OCI-LY1 (cell line): ENCODE measurements at regions not wholly inside any gene's neighbourhood (a gene's known extent, or its start where the extent isn't known, plus 50 kb on each side); places are given as distances from the start of the nearest gene placed in this dataset.

ENCODE experiments used
- H2AFZ ChIP-seq: fragments of 200-600 bp; sonication (generic), shearing (Covaris generic); 2 replicates; pipeline ENCODE4 v1.6.0; 2014; ENCODE audit warnings: antibody characterized with exemption, mild to moderate bottlenecking, low read length
- H3F3A ChIP-seq: fragments of 200-600 bp; sonication (generic), shearing (Covaris generic); 2 replicates; pipeline ENCODE4 v1.6.0; 2014; ENCODE audit warnings: mild to moderate bottlenecking, antibody characterized with exemption, low read length, moderate library complexity; ENCODE audit not compliant: insufficient read depth
- H3K27ac ChIP-seq: fragments of 200-600 bp; sonication (generic); 2 replicates; pipeline ENCODE4 v1.5.1; 2014; ENCODE audit warnings: low read length, mixed run types, mild to moderate bottlenecking, low read depth; ENCODE audit not compliant: poor library complexity, severe bottlenecking
- H3K27me3 ChIP-seq: fragments of 200-600 bp; sonication (generic); 2 replicates; pipeline ENCODE4 v1.6.0; 2014; ENCODE audit warnings: antibody characterized with exemption, mild to moderate bottlenecking, low read length, moderate library complexity; ENCODE audit not compliant: insufficient read depth
- H3K36me3 ChIP-seq: fragments of 200-600 bp; sonication (generic); 2 replicates; pipeline ENCODE4 v1.6.1; 2014; ENCODE audit warnings: mild to moderate bottlenecking, antibody characterized with exemption, low read length, moderate library complexity, mixed read lengths; ENCODE audit not compliant: insufficient read depth
- H3K4me1 ChIP-seq: fragments of 200-600 bp; sonication (generic); 2 replicates; pipeline ENCODE4 v1.5.1; 2014; ENCODE audit warnings: mild to moderate bottlenecking, low read length, moderate library complexity; ENCODE audit not compliant: insufficient read depth, severe bottlenecking
- H3K4me2 ChIP-seq: fragments of 200-600 bp; sonication (generic), shearing (Covaris generic); 2 replicates; pipeline ENCODE4 v1.6.1; 2014; ENCODE audit warnings: low read length
- H3K4me3 ChIP-seq: fragments of 200-600 bp; sonication (generic); 2 replicates; pipeline ENCODE4 v1.5.1; 2014; ENCODE audit warnings: low read length, low read depth, mild to moderate bottlenecking, mixed read lengths; ENCODE audit not compliant: poor library complexity, severe bottlenecking
- H3K79me2 ChIP-seq: fragments of 200-600 bp; shearing (Covaris generic); 2 replicates; pipeline ENCODE4 v1.6.1; 2016; ENCODE audit warnings: mixed run types, low read length, mixed read lengths; ENCODE audit not compliant: insufficient read depth
- H3K9ac ChIP-seq: fragments of 200-600 bp; sonication (generic), shearing (Covaris generic); 2 replicates; pipeline ENCODE4 v1.6.1; 2014; ENCODE audit warnings: mild to moderate bottlenecking, low read length, mixed read lengths
- H3K9me2 ChIP-seq: fragments of 200-600 bp; sonication (generic), shearing (Covaris generic); 2 replicates; pipeline ENCODE4 v1.6.1; 2014; ENCODE audit warnings: low read depth, mild to moderate bottlenecking, low read length, mixed read lengths
- H3K9me3 ChIP-seq: fragments of 200-600 bp; shearing (Covaris generic); 2 replicates; pipeline ENCODE4 v1.6.1; 2014; ENCODE audit warnings: low read length, mixed read lengths
- H4K20me1 ChIP-seq: fragments of 200-600 bp; sonication (generic), shearing (Covaris generic); 2 replicates; pipeline ENCODE4 v1.6.0; 2016; ENCODE audit warnings: mild to moderate bottlenecking, low read length; ENCODE audit not compliant: insufficient read depth
- CTCF ChIP-seq: fragments of 200-600 bp; sonication (generic), shearing (Covaris generic); IDR thresholded peaks from 2 replicates; pipeline ENCODE4 v1.5.1; 2017; ENCODE audit warnings: mild to moderate bottlenecking, antibody characterized with exemption, low read length, moderate library complexity, mixed read lengths
- EZH2 ChIP-seq: fragments of 200-600 bp; sonication (generic), shearing (Covaris generic); IDR thresholded peaks from 2 replicates; pipeline ENCODE4 v1.8.0; 2017; ENCODE audit warnings: borderline replicate concordance, mixed run types, mild to moderate bottlenecking, antibody characterized with exemption, low read length, moderate library complexity, mixed read lengths

GRCh38 chr13:110989331-110989730 is 74.5 kb upstream of the ANKRD10 start:
- Histone ChIP-seq H2AFZ (no peak overlapping the region), H3K9ac (no peak overlapping the region), H3K27ac (no peak overlapping the region), H3K4me1 (no peaks in the 10 kb centered on the region), H4K20me1 (no peaks in the 10 kb centered on the region), H3K27me3 (no peaks in the 10 kb centered on the region), H3K4me3 (no peak overlapping the region), H3K36me3 (no peaks in the 10 kb centered on the region), H3K79me2 (no peaks in the 10 kb centered on the region), H3F3A (no peaks in the 10 kb centered on the region), H3K9me3 (no peaks in the 10 kb centered on the region), H3K9me2 (no peaks in the 10 kb centered on the region), H3K4me2 (no peak overlapping the region)
- no peak for TF ChIP-seq CTCF

- Histone ChIP-seq H3K4me1 (no peaks in the 10 kb centered on the region), H3K4me2 (no peak overlapping the region), H3F3A (no peaks in the 10 kb centered on the region), H3K27me3 (no peaks in the 10 kb centered on the region), H4K20me1 (no peaks in the 10 kb centered on the region), H2AFZ (no peak overlapping the region), H3K9me3 (no peaks in the 10 kb centered on the region), H3K36me3 (no peaks in the 10 kb centered on the region), H3K9ac (no peak overlapping the region), H3K4me3 (no peak overlapping the region), H3K27ac (no peak overlapping the region), H3K9me2 (no peaks in the 10 kb centered on the region), H3K79me2 (no peaks in the 10 kb centered on the region)
- TF ChIP-seq CTCF (no peak), EZH2 (no peak)
These were observed 70.7 kb upstream of the ANKRD10 start for GRCh38 chr13:110985541-110985940.

DNA sequence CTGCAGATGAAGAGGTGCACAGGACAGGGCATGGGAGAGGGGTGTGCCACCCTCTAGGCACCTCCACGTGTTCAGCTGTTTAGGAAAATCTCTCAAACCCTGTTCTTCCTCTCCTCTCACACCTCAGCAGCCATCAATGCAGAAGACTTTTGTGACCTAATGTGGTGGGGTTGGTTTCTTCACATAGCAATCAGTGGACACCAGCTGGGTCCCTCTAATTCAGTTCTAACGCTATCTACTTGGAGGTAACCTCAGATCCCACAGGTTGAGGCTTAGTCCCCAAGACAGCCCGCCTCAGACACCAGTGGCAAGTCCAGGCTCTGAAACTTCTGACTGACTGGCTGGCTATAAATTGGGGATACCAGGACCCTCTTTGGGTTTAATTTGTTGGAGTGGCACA is 69.9 kb upstream of the ANKRD10 start:
- Histone ChIP-seq H3K4me3 (no peak overlapping the region), H3K4me2 (no peak overlapping the region), H3K9me2 (no peaks in the 10 kb centered on the region), H3K9ac (no peak overlapping the region), H3F3A (no peaks in the 10 kb centered on the region), H3K4me1 (no peaks in the 10 kb centered on the region), H3K27ac (no peak overlapping the region), H3K9me3 (no peaks in the 10 kb centered on the region), H3K27me3 (no peaks in the 10 kb centered on the region), H4K20me1 (no peaks in the 10 kb centered on the region), H2AFZ (no peak overlapping the region), H3K36me3 (no peaks in the 10 kb centered on the region), H3K79me2 (no peaks in the 10 kb centered on the region)
- TF ChIP-seq EZH2 = no peak
- no peak for TF ChIP-seq CTCF
